Activated CD8-positive, alpha-beta memory T cell treated with anti-CD3 and anti-CD28 coated beads for 36 hours (primary cell): ENCODE measurements at regions not wholly inside any gene's neighbourhood (a gene's known extent, or its start where the extent isn't known, plus 50 kb on each side); places are given as distances from the start of the nearest gene placed in this dataset.
"Not testable (repeated sequence)": the region's sequence is repeated elsewhere in the genome, so short reads cannot be mapped to it uniquely, and the experiment has no call there.

Experiments used
- CTCF ChIA-PET: fragments of 350-600 bp; sonication (Branson Sonifier 250); formaldehyde crosslinking; loops from one replicate; lab custom pipeline; 2021; ENCODE audit warnings: antibody characterized with exemption; lab: Charles Lee
- POLR2A ChIA-PET: fragments of 350-600 bp; sonication (Branson Sonifier 250); formaldehyde crosslinking; loops from one replicate; lab custom pipeline; 2021; ENCODE audit warnings: antibody characterized with exemption; lab: Charles Lee

DNA sequence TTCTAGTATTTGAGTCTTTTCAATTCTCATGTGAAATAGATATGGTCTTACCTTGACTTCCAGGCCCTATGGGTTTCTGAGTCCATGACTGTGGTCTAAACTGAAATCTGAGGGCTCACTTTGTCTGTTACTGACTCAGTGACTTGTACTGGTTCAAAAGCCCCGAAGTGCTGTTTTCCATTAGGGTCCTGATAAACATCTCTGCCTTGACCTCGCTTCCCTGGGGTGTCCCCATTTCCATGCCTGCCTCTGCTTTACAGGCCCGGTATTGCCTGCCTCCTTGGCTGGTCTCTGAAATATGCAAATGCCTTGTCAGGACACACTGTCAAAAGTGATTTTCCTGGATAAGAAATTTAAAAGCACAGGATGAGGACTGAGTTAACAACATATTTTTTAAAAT is 538.8 kb downstream of the SOCS6 start:
- ChIA-PET POLR2A (no interaction called here), CTCF (no interaction called here)

DNA sequence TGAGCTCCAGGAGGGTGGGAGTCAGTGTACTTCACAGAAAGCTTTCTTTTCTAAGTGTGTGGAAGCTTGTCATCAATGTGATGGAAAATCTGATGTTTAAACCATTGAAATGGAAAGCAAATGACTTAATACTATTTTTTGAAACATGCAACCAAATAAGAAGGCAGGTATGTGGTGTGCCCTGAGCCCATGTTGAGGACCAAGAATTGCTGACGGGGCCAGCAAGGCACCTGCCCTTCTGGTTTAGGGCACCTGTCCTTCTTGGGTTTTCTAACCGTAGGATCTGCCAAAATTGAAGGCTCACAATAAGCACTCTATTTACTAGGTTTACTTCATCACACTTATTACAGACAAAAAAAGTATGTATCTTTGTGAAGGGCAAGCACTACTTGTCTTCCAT is 537.7 kb downstream of the SOCS6 start:
- POLR2A ChIA-PET = no interaction called here
- CTCF ChIA-PET = no interaction called here

DNA sequence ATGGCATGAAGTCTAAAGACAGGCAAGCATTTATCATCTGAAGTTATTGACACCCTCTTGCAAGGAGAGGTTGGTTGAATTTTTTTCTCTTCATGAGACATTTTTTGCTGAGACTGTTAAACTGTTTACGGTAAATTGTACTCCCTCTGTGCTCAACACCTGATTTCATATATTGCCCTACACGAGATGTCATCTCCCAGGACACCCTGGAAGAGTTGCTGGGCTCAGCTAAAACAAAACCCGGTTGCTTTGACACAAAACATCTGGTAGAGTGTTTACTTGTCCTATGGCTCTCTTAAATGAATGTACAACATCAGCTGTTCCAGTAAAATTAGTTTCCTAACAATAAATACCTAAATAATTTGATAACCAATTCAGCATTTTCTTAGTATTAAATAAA is 533.8 kb downstream of the SOCS6 start:
- POLR2A ChIA-PET = no interaction called here
- CTCF ChIA-PET = no interaction called here

DNA sequence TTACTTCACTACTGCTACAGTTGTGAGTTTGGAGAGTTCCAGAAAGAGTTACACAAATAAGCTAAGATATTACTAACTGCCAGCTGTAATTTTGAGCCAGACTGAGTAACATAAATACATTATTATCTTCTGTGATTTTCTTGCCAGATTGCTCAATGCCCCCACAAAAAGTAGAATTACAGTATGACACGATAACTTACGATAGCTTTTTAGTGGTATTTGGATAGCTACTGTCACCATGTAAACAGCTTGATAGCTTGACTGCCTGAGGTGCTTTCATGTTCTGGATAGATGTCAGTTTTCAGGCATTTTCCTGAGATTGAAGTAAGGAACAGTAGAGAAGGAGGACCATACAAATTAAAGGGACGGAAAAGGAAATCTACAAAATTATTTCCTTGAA is 533.3 kb downstream of the SOCS6 start:
- POLR2A ChIA-PET = no interaction called here
- CTCF ChIA-PET = no interaction called here

DNA sequence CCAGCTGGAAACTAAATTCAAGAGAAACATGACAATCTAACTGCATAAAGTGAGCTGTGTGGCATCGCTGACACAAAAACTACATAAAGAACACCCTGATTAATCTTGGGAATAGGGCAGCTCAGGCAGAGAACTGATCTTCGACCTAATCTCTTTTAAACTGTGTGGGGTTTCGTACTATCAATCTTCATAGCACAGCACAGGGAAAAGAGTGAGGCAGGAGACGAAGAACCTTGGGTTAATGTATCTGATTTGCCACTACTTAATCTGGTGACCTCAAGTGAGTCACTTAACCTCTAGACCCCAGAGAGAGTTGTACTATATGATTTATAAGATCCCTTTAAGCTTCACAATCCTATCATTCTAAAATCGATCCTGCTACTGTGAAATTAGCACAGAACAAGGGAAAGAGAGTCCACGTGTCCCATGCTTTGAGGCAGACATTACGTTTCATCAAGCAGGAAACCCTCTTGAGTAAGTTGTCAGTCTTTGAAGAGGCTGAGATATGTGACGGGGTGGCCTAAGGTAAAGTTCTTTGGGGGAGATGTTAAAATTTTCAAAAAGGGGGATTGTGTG is 519.7 kb downstream of the SOCS6 start:
- CTCF ChIA-PET = no interaction called here
- POLR2A ChIA-PET = no interaction called here

DNA sequence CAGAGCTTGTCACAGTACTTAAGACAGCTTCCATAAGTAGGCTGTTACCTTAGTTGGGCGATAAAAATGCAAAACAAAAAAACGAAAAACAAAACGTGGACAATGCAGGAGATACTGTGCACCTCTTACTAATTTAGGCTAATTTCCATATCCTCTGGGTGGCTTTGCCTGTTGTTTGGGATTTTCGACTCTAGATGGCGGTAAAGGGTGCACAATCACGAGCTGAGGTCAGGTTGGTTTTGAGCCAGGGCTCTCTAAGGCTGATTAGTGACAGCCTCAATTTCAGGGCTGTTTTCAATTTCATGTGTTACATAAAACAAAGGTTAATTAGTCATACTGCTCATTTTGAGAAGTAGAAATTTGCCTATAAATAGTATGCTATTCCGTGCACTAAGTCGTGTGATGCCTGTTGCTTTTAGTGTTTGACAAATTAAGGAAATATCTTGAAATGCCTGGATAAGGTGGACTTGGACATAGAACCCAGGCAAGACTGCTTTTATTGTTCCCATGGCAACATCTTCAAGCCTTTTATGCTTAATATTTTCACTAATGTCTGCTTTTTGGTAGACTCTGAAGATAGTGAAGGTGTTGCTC is 493.1 kb downstream of the SOCS6 start:
- ChIA-PET CTCF (no interaction called here), POLR2A (no interaction called here)

DNA sequence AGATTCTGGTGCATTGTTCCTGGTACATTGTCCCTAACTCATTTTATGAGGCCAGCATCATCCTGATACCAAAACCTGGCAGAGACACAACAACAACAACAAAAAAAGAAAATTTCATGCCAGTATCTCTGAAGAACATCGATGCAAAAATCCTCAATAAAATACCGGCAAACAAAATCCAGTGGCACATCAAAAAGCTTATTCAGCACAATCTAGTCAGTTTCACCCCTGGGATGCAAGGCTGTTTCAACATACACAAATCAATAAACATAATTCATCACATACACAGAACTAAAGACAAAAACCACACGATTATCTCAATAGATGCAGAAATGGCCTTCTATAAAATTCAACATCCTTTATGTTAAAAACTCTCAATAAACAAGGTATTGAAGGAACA is 477.4 kb downstream of the SOCS6 start:
- CTCF ChIA-PET, POLR2A ChIA-PET: not testable (repeated sequence)

DNA sequence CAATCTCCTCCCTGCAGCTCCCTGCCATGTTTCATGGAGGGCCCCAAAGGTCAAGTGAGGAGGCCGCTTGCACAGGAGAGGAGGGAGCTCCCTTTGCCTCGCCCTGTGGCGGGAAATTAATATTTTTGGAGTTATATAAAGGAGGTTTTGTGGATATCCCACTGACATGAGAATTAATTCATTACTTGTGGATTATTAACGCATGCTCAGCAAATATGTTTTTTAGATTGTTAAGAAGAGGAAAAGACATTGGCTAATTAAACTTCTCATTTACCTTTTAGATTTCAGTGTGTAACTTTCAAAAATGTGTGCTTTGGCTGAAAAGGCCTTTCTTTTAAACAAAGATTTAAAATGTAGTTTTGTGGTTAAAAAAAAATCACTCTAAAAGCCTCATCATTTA is 474.0 kb downstream of the SOCS6 start:
- ChIA-PET CTCF (no interaction called here), POLR2A (no interaction called here)

DNA sequence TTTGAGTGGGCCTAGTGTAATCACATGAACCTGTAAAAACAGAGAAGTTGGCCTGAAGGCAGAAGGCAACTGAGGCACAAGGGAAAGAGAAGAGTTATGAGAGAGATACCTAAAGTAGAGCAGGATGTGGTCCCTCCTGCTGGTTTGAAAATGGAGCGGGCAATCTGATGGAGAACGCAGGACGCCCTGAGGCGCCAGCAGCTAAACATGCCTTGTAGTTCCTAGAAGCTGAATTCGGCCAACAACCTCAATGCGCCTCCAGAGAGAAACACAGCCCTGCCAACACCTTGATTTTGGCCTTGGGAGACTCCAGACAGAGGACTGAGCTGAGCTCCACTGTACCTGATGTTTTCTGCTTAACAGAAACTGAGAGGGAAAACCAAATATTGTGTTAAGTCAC is 469.9 kb downstream of the SOCS6 start:
- ChIA-PET POLR2A (no interaction called here), CTCF (no interaction called here)

DNA sequence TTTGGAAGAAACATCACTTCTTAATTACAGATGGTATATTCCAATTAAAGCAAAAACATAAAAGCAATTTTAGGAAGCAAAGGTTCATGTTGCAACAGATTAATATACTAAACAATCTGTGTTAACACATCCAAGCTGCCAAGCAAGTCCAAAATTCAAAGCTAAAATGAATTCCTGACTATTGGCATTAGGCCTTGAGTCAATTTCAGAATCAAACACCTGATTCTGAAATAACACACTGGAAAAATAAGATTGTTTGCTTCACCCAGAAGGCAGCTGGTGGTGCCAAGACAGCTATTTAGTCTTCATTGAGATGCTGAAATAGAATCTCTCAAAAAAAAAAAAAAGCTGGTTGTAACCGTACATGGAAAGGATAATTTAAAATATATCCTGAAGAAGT is 465.6 kb downstream of the SOCS6 start:
- CTCF ChIA-PET = no interaction called here
- POLR2A ChIA-PET = no interaction called here

DNA sequence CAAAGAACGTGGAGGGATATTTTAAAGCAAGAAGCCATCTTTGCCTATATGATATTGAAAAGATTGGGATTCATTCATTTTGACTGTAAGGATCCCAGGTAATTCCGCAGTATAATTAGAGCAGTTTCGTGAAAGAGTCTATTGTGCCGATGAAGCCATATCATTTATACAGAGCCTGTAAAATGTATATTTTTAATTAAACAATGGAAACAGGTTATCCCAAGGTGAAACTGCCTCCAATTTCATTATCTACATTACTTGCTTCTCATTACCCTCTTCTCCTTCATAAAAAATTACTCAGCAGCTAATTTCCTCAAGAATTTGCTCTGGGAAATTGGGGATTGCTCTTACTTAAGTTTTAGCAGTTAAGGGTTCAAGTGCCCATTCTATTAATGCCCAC is 444.1 kb downstream of the SOCS6 start:
- POLR2A ChIA-PET = no interaction called here
- CTCF ChIA-PET = no interaction called here

DNA sequence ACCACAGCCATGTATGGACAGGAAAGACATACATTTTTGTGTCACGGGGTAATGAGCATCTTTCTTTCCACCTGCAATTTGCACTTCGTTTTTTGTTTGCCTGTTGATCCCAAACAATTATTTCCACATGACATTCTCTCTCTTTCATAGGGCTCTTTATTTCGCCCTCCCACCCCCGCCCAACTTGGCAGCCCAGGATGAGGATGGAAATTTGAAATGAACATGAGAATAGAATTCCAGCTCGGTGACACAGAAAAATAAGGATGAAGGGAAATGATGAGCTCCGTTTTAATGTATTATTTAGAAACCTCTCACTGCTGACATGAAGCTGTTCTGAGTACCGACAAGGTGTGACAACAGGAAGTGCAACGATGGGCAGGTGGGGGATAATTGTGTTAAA is 443.3 kb downstream of the SOCS6 start:
- ChIA-PET CTCF (no interaction called here), POLR2A (no interaction called here)

DNA sequence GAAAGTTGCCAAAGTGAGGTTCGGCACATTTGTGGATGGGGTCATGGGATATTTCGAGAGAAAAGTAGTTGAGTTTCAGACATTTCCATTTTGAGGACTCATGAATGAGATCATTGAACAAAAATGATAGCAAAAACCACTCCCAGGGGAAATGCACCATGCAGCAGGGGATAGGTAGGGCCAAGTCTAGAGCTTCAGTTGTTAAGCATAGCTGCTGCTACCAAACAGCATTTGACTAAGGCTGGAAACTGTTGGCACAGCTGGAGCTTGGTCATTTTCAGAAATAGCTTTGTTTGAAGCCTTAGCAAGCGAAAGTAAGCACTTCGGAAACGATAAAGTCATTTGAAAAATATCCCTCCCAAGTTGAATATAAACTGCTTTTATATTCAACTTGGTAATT is 431.8 kb downstream of the SOCS6 start:
- ChIA-PET CTCF (no interaction called here), POLR2A (interaction anchor here (0.6 kb wide), 1 partner anchor 47 kb away, joined by 3 read pairs; no protein-coding TSS in a partner anchor)

DNA sequence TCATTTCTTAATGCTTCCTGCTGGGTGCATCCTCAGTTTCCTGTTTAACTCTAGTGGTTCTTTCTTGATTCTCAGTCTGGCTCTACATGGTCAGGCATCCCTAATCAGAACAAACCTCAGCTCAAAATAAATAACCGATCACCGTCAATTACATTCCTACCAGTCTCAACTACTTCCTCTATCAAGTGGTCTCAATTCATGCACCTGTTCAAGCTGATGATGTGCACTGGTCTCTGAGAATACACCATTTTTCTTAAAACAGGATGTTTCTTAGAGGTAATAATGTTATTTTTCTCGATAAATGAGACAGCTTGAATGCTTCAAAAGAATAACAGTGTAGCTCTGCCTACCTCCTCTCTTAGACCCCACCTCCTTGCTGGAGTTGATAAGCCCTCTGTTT is 420.9 kb downstream of the SOCS6 start:
- ChIA-PET POLR2A (no interaction called here), CTCF (no interaction called here)

DNA sequence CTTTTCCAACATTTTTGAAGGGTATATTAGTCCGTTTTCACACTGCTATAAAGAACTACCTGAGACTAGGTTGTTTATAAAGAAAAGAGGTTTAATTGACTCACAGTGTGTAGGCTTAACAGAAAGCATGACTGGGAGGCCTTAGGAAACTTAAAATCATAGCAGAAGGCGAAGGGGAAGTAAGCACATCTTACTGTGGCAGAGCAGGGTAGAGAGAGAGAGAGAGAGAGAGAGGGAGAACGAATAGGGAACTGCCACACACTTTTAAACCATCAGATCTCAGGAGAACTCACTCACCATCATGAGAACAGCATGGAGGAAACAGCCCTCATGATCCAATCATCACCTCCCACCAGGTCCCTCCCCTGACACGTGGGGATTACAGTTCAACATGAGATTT is 420.3 kb downstream of the SOCS6 start:
- CTCF ChIA-PET = no interaction called here
- POLR2A ChIA-PET = no interaction called here

DNA sequence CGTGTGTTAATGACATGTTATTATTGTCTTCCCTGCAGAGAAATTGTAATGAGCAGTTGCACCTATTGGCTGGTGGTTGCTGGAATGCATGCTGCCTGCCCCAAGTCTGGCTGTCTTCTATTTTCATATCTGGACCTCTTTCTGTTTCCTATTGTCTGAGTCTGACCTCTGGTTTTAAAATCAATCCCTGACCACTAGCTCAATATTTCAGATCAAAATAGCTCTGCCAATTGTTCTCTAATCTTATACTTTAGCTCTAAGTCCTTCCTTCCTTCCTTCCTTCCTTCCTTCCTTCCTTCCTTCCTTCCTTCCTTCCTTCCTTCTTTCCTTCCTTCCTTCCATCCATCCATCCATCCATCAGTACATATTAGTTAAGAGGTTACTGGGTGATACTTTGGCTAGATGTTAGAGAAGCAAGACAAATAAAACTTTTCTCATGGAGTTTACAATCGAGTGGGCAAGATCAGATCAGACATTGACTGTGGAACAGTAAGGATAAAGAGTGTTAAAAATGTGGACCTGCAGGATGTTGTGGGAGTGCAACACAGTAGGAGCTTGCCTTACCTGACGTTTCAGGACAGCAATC is 417.1 kb downstream of the SOCS6 start:
- CTCF ChIA-PET = no interaction called here
- POLR2A ChIA-PET = no interaction called here

DNA sequence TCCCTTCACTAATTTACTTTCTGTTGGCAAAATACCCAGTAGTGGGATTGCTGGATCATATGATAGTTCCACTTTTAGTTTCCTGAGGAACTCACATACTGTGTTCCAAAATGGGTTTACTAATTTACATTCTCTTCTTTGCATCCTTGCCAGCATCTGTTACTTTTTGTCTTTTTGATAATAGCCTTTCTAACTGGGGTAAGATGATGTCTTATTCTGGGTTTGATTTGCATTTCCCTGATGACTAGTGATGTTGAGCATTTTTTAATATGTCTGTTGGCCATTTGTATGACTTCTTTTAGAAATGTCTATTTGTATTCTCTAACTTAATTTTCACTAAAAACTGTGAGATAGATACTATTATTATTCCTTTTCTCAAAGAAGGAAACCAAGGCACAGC is 411.7 kb downstream of the SOCS6 start:
- POLR2A ChIA-PET = no interaction called here
- CTCF ChIA-PET = no interaction called here

DNA sequence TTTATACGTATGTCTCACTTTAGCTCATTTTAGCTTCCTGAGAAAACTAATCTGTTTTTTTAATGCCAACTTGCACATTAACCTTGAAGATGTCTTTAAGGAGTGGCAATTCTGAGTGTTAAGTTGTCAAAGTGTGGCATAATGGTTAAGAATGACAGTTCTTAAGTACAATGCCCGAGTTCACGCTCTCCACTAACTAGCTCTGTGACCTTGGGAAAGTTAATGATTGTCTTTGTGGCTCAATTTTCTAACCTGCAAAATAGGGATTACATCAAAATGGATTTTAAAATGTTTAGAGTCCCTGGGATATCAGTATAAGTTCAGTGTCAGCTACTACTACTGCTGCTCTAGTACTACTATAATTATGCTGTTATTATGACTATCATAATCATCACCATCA is 409.7 kb downstream of the SOCS6 start:
- POLR2A ChIA-PET = no interaction called here

DNA sequence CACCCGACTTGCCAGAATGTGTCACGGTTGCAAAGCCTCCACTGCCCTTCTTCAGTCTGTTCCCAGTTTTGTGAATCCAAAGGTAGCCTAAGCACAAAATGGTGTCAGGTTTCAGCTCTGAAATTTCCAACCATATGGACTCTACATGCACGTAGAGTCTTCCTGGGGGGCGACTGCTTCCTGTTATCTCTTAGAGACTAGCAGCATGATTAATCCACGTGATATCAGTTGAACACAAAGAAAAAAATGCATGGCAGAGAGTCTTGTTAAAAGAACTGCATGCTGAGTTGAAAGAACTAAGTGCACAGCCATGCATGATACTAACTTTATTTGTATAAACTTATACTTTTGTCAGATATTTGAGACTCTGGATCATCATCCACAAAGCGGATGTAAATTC is 404.4 kb downstream of the SOCS6 start:
- POLR2A ChIA-PET = no interaction called here
- CTCF ChIA-PET = no interaction called here

More for the DNA sequence above, 409.7 kb downstream of the SOCS6 start:
- CTCF ChIA-PET = no interaction called here

DNA sequence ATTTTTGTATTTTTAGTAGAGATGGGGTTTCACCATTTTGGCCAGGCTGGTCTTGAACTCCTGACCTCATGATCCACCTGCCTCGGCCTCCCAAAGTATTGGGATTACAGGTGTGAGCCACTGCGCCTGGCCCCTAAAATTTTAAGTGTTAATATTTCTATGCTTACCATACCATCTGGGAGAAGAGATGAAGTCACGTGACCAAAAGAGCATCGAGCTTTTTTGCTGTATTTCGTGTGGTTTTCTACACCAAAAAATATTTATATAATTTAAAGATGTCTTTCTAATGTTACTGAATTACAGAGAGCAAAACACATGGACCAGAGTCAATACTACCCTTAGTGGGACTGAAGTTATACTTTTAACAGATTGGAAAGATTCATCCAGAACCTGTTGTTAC is 400.9 kb downstream of the SOCS6 start:
- POLR2A ChIA-PET, CTCF ChIA-PET: not testable (repeated sequence)

DNA sequence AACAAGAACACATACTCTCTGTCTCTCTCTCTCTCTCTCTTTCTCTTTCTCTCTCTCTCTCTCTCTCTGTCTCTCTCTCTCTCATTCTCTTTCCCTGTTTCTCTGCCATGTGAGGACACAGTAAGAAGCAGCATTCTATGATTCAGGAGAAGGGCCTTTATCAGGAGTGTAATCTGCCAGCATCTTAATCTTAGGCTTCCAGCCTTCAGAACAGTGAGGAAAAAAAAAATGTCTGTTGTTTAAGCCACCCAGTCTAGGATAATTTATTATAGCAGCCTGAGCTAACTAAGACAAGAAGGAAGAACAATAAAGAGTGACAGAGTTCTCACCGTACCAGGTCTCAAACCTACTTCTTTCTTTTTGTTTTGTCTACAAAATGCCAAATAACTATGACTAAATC is 399.4 kb downstream of the SOCS6 start:
- ChIA-PET CTCF (no interaction called here), POLR2A (no interaction called here)

DNA sequence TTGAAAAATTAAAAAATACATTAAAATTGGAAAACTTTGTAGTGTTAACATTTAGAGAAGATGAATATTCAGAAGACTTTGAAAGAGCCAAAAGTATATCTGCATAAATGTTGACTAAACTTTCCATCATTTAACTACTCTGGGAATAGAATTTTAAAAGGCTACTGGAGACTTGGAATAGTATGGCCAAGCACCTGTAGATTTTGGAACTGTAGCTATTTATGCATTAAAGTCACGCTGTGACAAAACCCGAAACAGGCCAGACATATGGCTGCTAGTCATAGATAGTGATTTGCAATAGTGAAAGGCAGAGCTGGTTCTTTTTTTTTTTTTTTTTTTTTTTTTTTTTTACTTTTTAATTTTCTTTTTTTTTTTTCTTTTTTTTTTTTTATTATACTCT is 396.0 kb downstream of the SOCS6 start:
- ChIA-PET POLR2A (no interaction called here), CTCF (no interaction called here)
